Right hindlimb (tissue), 1 donor: ENCODE measurements at regions not wholly inside any gene's neighbourhood (a gene's known extent, or its start where the extent isn't known, plus 50 kb on each side); places are given as distances from the start of the nearest gene placed in this dataset.
"Not testable (repeated sequence)": the region's sequence is repeated elsewhere in the genome, so short reads cannot be mapped to it uniquely, and the experiment has no call there.

Experiments
- DNase-seq: peaks from one replicate; pipeline ENCODE4 v3.0.0-alpha.2; 2018

DNA sequence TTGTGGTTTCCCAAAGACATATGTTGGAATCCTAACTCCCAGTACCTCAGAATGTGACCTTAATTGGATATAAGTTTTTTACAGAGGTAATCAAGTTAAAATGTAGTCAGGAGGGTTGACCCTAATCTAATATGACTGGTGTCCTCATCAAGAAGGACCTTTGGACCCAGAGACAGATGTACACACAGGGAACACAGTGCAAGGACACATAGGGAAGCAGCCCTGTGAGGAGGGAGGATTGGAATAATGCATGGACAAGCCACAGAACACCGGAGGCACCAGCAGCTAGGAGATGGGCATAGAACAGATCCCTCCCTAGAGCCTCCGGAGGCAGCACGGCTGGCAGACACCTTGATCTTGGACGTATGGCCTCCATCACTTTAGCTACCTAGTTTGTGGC, 119.8 kb upstream of the SPATA31A3 start:
- DNase-seq = not testable (repeated sequence)

- not testable (repeated sequence) for DNase-seq
Measured at GRCh38 chr9:67111733-67112132, 119.4 kb upstream of the SPATA31A3 start.

- DNase-seq = not testable (repeated sequence)
Measured at GRCh38 chr9:67109859-67110258, 117.5 kb upstream of the SPATA31A3 start.

- not testable (repeated sequence) for DNase-seq
Measured at GRCh38 chr9:67106659-67107058, 114.3 kb upstream of the SPATA31A3 start.

DNA sequence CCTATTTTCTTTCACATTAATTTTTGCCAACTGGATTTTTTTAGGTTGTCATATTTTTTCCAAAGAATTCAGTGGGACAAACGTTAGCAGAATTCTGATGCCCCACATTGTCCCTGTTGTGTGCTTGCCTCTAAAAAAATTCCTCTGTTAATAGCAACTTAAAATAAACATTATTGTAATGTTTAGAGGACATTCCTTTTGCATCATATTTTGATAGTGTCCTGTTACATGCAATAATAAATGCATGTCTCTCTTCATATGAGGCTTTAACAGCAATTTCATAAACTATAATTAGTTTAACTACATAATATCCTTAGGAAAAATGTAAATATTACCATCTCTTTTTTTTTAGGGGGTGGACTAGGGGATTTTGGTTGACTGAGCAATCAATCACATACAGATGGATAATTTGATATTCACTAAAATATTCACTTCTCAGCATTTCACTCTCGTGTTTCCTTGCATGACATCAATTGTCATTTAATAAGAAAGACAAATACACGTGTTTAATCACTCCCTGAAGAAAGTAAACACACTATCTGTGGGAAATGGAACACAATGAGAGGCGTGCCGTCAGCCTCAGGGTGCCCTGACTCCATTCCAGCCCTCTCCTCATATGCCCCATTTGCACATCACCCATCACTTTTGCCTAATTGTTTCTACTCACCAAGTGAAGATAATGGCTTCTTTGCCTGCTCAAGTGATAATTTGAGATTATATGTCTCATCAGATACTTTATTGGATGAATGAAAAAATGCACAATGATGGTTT, 110.3 kb upstream of the SPATA31A3 start:
- DNase-seq = not testable (repeated sequence)

DNA sequence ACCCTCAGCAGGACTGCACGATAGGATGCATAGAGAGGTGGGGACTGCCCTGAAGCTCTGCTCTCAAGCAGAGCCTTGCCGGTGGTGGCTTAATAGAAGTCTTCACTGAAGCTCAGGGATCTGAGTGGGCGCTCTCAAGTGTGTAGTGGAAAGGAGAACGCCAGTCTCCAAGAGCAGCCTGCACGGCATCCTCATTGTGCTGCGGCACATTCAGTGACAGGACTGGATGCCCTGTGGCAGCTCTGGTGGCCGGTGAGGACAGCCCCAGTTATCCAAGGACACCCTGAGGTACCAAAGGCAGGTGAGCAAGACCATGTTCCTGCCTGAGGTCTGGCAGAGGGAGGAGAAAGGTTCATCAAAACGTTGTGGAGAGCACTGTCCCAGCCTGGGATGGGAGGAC, 98.8 kb upstream of the SPATA31A3 start:
- DNase-seq = not testable (repeated sequence)

DNA sequence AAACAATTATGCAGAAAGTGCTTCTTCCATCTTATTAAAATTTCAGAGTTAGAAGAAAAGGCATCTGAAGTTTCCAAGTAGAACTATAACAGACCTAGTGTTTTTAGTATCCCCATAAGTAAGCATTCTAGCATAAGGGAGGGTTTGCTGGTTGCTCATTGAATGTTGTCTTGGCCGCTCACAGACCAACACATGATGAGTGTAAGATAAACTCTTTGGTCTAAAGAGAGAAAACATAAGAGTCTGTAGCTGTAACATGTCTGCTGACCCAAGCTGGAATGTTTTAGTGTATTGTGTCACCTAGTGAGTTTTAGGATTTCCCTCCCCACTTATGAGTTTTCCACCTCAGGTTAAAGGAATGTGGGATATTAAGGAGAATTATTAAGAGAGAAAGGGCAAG, 94.5 kb upstream of the SPATA31A3 start:
- DNase-seq = not testable (repeated sequence)

DNA sequence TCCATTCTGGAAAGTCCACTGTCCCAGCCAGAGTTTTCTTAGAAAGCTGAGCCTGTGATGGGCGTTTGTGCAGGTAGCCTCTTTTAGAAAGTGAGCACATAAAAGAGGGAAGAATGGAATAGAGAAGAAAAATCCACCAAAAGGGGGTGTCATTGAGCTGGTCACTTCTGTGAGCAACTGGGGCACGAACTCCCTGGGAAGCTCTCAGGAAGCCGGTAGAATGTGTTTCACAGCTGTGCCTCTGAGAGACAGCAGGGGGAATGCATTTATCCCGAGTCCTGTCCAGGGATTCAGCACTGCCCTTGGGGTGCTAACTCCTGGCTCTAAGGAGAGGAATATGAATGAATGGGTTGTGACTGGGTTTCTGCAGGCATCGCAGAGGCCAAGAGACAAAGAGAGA, 73.8 kb upstream of the SPATA31A3 start:
- DNase-seq = not testable (repeated sequence)

DNA sequence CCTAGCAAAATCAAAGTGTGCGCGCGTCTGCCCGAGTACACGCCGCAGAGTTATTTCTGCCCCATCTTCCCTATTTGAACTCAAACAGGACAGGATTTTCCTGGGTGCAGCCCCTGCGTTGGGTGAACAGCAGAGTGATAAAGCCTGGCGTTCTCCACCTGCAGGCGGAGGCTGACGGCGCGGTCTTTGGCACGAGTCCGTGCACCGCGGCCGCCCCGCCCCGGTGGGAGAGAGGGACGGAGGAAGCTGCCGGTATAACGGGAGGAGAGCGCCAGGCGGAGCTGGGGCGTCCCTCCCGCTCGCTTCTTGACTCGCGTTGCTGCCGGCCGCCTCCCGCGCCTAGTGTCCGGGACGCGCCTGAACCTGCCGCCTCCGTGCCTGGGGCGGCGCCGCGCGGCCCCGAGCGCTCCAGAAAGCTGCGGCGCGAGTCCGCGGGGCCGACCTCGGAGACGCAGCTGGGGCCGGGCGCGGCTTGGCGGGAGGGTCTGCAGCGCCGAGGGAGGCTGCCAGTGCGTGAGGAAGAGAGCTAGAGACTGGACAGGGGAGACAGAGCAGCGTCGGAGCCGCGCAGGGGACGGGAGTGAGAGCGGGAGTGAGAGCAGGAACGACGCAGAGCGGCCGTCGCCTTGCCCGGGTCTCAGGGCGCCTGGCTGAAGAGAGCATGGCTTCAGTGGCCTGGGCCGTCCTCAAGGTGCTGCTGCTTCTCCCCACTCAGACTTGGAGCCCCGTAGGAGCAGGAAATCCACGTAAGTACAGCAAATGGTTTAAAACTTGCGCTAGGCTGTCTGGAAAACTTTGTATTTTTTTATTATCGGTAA, 66.8 kb upstream of the SPATA31A3 start:
- DNase-seq = peak; percentile 42
